Skeletal muscle cell (primary cell): ENCODE measurements at regions not wholly inside any gene's neighbourhood (a gene's known extent, or its start where the extent isn't known, plus 50 kb on each side); places are given as distances from the start of the nearest gene placed in this dataset.

Experiments
- DNase-seq: peaks from one replicate; pipeline ENCODE4 v3.0.0-alpha.2; 2010; ENCODE audit warnings: low read depth
- H3K4me3 ChIP-seq: 2 replicates; pipeline ENCODE4 v1.5.1; 2011; ENCODE audit warnings: low read depth, mild to moderate bottlenecking, control low read depth, low read length, moderate library complexity

DNA sequence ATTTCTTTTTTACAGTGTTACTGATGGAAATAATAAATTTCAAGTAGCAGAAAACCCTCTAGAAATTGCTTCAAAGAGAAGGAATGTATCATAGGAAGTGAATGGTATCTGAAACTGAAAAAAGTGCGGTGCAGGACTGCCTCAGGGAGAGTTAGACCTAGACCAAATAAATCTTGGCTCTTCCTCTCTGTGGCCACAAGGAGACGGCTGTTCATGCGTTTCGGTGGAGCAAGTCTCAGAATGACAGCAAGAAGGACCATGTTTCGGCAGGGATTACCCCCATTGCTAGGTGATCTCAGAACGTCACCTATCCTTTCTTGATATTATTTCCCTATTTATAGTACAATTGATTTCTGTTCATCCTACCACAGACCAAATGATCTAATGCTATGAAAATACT lies 522.3 kb downstream of the SOX11 start:
- H3K4me3 ChIP-seq, result no peak overlapping the region
- DNase-seq, result no peak

DNA sequence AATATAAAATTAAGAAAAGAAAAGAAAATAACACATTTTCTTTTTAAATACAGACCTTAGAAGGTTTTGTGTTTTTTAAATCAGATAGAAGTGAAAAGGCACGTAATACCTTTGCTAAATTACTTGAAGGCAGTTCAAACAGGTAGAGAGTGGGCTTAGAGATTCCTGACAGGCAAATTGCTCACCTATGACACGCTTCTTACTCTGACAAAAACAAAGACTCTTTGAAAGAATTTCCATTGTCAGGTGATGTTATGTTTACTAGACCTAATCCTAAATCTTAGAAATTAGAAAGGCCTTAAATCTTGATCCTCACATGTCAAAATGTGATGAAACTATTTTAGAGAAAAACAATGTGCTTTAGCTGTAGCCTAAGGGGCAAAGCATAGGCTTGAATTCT lies 522.9 kb downstream of the SOX11 start:
- DNase-seq, result no peak
- H3K4me3 ChIP-seq, result no peak overlapping the region

DNA sequence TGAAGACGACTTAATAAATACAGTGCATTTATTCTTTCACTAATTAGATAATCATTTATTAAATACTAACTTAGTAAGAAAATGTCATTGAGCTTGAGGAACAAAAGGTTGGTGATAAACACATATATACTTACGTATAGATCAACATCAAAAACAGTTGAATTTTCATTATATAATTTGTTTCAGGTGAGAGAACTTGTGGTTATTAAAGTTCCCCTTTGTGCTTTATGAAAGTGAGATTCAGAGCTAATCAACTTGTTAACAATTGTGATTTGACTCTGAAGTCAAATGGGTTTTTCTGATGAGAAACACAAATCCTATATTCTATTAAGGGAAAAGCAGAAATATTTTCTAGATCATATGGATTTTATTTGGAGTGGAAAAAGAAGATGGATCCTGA lies 524.0 kb downstream of the SOX11 start:
- DNase-seq, result no peak
- no peak overlapping the region for H3K4me3 ChIP-seq

DNA sequence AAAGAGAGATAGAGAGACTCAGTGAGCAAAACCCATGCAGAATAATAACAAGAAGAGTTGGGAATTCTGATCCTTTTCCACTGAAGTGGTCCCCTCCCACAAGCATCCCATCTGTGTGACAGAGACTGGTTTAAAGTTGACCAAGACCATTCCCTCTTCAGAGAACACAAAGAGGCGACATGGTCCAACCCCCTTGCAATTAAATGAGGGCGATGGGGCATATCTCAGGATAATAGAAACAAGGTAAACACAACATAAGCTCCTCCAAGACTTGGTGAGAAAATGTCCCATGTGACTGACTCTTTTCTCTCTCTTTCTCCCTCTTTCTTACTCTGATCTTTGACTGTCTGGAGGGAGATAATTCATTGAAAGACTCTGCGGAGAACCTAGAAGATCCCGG lies 526.7 kb downstream of the SOX11 start:
- no peak for DNase-seq
- no peak overlapping the region for H3K4me3 ChIP-seq

DNA sequence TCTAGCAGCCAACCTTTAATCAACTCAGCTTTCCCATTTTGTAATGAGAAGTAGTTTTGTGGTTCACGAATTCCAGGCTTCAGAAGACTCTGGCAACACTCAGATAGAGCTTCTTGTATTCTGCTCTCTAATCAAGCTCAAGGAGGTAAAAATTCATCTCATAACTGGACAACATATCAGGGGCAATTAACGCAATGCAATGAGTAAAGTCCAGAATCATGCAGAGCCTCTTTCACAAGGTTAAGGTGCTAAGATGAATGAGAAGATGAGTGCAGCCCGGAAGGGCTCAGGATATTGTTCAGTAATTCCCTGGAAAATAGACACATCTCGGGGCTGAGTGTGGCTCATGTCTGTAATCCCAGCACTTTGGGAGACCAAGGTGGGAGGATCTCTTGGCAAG lies 527.7 kb downstream of the SOX11 start:
- H3K4me3 ChIP-seq, result no peak overlapping the region
- no peak for DNase-seq

DNA sequence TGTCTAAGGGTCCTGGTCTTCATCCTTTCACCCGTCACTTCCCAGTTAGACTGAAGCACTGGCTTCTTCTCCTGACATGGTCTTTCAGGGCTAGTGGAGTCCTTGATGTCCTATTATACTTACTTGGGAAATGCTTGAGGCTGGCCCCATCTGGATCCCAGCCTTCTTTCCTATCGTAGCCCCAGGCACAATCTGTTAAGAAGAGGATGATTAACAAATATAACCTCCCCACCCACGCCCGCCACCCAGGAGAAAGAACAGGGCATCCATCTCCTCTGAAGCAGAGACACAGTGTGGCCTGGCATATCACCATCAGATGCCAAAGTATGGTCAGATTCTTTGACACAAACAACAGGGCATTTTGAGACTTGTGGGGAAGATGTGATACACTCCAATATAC lies 530.1 kb downstream of the SOX11 start:
- no peak for DNase-seq
- no peak overlapping the region for H3K4me3 ChIP-seq

DNA sequence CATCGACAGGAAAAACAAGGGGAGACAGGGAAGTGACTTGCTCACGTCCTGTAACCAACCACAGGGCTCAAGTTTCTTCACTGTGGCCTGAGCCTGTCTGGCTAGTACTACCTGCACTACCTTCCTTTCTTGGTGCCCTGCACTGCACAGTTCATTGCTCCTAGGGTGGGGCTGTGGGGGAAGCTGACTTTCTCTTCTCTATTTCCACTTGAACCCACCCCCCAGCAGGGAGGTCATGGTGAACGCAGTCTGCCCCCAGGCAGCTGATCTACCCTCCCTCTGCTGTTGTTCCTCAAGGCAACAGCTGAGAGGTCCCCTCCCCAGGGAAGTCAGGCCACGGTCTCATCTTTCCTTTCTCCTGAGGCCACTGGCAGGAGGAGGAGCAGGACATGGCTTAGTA lies 532.1 kb downstream of the SOX11 start:
- H3K4me3 ChIP-seq, result no peak overlapping the region
- DNase-seq, result no peak

DNA sequence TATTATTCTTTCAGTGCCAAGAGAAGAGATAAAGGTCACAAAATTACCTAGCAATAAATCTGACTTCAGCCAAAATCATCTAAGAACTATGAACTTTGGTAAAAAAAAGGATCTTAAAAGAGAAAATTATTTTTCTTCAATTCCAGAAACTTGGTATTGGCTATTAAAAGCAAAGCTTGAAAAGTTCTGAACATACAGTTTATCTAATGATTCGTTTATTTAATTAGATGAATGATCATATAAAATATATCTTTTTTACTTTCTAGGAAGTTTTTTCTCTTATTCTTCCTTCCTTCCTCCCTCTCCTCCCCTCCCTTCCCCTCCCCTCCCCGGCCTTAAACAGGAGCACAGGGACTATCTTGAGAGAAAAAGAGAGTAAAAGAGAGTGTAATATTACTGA lies 536.1 kb downstream of the SOX11 start:
- no peak overlapping the region for H3K4me3 ChIP-seq
- DNase-seq, result no peak

DNA sequence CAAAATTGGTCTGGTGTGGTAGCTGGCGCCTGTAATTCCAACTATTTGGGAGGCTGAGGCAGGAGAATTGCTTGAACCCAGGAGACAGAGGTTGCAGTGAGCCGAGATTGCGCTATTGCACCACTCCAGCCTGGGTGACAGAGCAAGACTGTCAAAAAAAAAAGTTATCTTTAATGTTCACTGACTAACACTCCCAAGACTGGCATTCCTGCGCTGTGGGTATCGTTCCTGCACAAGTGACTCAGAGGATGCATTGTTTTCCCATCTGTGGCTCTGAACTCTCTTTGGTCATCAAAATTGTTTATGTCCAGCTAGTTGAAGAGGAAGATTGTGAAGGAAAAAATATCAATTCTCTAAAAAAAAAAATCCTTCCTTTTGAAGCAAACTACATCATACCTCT lies 539.0 kb downstream of the SOX11 start:
- no peak overlapping the region for H3K4me3 ChIP-seq
- DNase-seq, result no peak

DNA sequence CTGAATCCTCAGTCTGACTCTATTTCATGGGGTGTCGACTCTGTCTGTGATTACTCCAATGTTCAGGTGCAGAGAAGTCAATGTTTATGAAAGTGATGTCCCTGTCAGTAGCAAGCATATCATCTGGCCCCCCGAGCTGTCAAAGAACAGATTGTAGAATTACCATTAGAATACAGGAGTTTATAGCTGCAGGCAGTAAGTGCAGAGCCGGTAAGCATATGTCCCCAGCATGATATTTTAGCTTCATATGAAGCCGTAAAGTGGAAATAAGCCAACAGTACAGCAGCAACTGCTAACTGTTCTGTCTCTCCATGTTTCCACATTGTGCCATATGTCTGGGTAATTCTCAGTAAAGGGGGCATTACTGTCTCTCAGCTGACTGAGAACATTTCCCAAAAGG lies 541.8 kb downstream of the SOX11 start:
- H3K4me3 ChIP-seq, result no peak overlapping the region
- DNase-seq, result no peak

DNA sequence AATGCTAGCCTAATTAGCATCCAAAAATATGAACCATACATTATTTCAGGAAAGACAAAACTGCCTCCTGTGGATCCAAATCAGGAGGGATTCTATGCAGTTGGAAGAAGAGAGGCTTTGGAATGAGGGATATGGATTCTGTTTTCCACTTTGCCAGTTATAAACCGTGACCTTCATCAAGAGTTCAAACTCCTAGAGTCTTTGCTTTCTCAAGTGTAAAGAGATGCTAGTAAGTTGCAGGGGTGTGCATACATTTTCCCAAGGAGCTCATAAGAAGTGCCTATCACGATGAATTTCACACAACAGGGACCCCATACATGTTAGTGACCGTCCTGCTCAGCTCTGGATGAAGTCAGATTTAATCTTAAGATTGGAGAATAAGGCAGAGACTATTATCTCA lies 542.5 kb downstream of the SOX11 start:
- DNase-seq, result no peak
- no peak overlapping the region for H3K4me3 ChIP-seq

DNA sequence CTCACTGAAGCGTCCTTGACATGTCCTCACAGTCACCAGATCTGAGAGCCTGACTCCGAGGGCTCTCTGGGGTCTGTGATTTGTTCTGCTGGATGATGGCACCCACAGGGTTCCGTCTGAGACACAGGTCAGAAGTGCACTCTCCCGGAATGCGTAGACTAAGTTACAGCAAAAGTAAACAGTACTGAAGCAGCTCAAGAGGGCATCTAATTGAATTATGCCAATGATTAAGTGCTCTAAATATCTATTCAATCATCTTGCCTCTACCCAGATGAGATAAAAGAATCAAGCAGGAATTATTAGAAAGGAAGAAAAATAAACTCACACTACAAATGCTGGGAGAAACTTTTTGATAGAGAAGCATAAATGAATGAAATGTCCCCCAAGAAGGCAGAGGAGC lies 544.1 kb downstream of the SOX11 start:
- DNase-seq, result no peak
- no peak overlapping the region for H3K4me3 ChIP-seq

DNA sequence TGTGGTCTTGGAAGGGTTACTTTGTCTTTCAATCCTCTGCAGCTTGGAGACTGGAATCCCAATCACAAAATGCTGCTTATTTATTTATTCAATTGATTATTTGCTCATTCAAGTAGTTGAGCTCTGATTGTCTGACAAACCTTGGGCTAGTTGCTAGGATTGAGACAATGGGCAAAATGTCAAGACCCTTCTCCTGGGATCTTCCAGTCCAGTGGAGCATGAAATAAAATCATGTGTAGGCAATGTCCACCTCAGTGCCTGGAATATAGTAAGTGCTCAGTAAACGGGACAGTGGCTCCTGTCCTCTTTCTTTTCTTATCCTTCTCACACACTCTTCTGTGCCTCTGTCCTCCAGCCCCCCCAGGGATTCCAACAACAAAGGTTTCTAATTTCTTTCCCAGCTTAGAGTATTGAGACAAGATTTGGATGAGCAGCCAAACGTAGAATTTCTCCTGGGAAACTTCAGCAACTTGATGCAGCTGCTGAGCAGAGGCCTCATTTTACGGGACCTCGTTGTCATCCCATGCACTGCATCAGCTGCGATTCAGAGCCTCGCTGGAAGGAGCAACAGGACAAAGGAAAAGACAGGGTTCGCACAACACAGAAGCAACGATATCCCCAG lies 545.0 kb downstream of the SOX11 start:
- no peak for DNase-seq

DNA sequence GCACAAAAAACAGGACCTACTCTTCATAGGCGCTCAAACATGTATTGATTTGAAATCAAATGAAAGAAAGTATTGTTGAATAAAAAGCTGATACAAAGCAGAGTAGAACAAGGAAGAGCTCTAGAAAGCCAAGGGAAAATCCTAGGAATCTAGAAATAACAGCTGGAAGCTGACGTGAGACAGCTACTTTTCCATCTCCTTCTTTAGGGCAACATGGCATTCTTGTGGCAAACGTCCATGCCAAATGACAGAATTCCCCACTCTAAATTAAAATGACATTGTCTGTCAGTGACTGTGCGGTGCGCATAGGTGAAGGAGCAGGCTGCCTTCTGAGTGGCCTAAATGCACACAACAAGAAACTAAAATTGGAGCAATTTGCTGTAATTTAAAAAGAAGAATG lies 557.4 kb downstream of the SOX11 start:
- DNase-seq, result no peak
- H3K4me3 ChIP-seq, result no peak overlapping the region

More for the DNA sequence above, 545.0 kb downstream of the SOX11 start:
- H3K4me3 ChIP-seq, result no peak overlapping the region

DNA sequence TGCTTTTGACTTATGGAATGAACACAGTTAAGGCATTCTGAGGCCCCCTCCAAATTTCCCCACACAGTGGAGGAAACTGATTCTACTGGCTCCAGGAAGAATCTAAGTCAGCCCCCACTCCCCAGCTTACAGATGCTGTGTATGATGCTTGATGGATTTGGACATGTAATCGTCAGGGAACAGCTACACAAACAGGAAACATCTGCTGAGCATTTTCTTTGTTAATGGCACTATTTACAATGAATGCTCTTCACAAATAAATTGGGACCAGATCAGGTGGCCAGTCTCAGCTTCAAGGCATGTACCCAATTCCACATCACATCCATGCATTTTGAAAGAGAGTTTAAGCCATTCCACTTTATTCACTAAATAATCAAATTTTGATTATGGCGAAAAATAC lies 562.3 kb downstream of the SOX11 start:
- no peak for DNase-seq
- H3K4me3 ChIP-seq, result no peak overlapping the region

DNA sequence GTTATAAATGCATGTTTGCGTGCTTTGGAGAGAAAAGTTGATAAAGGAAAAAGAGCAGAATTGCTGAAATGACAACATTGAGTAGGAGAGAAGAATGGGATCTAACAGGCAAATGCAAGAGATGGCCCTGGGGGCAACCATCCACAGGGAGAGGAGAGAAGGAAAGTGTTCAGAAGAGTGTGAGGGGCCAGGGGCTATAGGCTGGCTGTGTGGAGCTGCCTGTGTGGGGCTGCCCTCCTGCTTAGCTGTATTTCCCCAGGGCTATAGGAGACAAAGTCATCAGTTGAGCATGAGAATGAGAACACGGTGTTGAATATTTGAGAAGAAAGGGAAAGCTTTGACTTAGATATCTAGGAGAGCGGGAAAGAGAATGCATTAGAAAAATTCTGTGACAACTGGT lies 572.0 kb downstream of the SOX11 start:
- H3K4me3 ChIP-seq, result no peak overlapping the region
- no peak for DNase-seq

DNA sequence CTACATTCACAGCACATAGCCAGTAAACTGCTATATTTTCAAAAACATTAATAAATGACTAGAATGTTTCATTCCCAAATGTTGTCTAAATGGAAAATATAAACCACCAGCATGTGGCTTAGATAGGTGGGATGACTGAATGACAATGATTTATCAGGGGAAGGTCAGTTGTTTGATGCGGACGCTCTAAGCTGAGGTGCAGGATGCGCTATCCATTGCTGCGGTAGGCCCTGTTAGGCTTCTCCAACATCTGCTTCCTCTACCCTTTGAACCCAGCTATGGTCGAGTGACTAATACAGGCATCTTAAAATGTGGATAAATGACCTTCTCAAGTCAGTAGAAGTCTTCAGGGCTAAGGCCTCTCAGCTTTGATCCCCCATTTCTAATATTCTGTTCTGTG lies 584.2 kb downstream of the CMPK2 start:
- no peak for DNase-seq

DNA sequence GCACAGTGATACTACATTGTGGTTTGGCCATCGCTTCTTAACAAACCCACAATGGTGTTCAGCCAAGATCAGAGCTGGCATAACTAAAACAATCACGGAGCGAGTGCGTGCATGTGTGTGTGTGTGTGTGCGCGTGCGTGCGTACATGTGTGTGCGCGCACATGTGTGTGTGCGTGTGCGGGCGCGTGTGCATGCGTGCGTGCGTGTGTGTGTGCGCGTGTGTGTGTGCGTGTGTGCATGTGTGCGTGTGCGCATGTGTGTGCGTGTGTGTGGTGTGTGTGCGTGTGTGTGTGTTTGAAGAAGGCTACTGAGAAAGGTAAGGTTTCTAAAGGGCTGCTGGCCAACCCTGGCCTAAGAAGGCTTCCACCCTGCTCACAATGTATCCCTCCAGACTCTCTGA lies 582.4 kb downstream of the CMPK2 start:
- DNase-seq, result no peak
- H3K4me3 ChIP-seq, result no peak overlapping the region

More for the DNA sequence above, 584.2 kb downstream of the CMPK2 start:
- no peak overlapping the region for H3K4me3 ChIP-seq

DNA sequence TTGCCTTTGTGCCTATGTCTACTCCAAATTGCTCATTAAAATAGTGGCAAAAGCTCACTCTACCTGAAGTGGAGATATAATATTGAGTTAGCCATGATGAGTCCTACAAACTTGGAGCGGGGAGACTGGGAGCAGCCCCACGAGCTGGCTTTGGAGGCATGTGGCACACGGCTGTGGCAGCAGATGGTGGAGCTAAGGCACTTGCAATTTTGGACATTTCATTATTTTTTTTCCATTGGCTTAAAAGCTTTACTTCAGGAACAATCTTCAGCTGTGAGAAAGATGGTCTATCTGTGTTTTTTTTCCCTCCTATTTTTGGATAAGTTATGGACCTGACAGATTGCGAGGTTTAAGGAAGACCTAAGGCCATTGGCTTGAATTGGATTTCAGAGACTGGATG lies 578.3 kb downstream of the CMPK2 start:
- H3K4me3 ChIP-seq, result no peak overlapping the region

DNA sequence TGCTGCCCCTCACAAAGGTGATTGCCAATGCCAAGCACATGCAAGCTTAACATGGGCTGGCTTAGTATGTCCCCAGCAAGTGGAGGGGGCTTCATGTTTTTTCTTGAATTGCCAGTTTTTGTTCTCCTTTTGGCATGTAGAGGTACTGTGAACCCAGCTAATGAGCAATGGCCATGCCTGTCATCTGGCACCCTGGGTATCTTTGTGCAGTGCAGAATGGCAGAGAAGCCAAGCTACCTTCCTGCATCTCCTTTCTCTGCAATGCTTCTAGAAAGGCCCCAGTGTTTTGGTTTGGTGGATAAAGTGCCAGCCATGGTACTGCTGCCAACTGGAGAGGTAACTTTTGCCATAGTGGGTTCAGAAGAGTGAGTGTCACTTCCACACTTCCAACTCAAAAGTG lies 576.9 kb downstream of the CMPK2 start:
- no peak overlapping the region for H3K4me3 ChIP-seq
- DNase-seq, result no peak

More for the DNA sequence above, 578.3 kb downstream of the CMPK2 start:
- no peak for DNase-seq

DNA sequence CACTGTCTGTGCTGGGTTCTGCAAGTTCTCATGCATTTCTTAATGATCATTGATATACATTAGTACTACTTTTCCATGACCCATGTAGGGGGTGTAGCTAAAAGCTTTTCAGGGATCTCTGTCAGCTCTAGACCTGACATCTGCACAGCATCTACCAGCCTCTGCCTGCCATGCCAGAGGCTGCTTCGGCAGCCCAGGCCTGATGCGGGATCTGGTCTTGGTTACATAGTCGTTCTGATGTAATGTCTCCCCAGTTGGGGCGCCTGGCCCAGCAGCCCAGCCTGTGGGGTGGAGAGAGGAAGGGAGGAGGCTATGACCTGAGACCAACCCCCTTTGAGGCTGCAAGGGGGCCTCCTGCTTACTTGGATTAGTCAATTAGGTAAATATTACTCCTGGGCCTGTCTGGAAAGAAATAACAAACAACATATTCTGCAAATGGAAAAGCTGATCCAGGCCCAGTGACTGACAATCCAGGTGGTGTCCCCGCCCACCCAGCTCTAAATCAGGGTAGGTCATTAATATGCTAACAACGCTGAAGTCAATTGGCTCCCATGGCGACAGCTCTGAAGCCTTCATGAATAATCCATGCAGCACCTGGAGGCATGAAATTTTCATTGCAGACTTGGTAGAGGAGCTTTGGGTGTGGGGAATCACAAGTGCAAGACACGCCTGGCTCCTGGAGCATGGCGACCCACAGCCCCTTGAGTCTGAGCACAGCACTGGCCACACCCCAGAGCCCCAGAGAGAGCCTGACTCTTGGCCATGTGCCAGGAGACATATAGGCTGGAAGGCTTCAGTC lies 575.3 kb downstream of the CMPK2 start:
- no peak overlapping the region for H3K4me3 ChIP-seq
- no peak for DNase-seq
